ENCODE measurements at regions not wholly inside any gene's neighbourhood (a gene's known extent, or its start where the extent isn't known, plus 50 kb on each side); places are given as distances from the start of the nearest gene placed in this dataset.
"Not testable (repeated sequence)": the region's sequence is repeated elsewhere in the genome, so short reads cannot be mapped to it uniquely, and the experiment has no call there.

DNA sequence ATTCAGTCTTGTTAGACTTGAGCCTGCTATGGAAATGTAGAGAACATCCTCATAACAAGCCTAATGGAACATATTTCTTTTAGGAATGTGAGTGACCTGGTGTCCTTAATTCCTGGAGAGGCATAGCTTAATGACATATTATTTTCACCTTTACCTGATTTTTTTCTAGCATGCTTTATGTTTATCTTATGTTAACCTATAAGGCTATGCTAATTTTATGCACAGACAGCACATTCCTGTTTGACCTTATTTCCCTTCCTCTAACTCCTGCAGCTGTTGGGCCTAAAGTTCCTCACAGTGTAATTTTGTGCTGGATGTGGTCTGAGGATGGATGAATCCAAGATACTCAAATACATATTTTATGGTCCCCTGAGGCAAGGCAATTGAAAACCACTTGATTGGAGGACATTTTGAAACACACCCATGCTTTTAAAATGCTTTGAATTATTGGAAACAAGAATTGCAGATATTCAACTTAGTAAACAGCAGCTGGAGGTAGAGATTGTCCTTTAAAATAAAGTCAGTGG, 111.5 kb downstream of the LARP7 start:
- no peaks in the 10 kb centered on the region for H3K36me3 Mint-ChIP-seq (ENCODE audit: low read depth)
- POLR2A ChIA-PET, result no interaction called here
- H3K9me3 Mint-ChIP-seq (ENCODE audit: insufficient read depth), result no peaks in the 10 kb centered on the region
- no peaks in the 10 kb centered on the region for H3K4me1 Mint-ChIP-seq (ENCODE audit: low read depth)
- H3K27me3 Mint-ChIP-seq (ENCODE audit: low read depth), result peaks cover 11% of the 10 kb centered on the region
- no peak overlapping the region for H3K4me3 Mint-ChIP-seq
- ATAC-seq (no peak), DNase-seq (no peak)
- H3K27ac Mint-ChIP-seq, result no peak overlapping the region
- CTCF ChIA-PET, result interaction anchor here (1.5 kb wide), 1 partner anchor 17 kb away, joined by 6 read pairs; no protein-coding TSS in a partner anchor

DNA sequence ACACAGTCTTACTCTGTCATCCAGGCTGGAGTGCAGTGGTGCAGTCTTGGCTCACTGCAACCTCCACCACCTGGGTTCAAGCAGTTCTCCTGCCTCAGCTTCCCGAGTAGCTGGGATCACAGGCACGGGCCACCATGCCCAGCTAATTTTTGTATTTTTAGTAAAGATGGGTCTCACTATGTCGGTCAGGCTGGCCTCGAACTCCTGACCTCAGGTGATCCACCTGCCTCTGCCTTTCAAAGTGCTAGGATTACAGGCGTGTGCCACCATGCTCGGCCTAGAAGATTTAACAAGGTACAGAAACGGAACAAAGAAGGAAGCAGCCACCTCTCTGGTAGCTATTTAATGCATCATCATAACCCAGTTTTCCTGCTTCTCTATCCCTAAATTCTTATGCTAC, 113.8 kb downstream of the LARP7 start:
- H3K9me3 Mint-ChIP-seq (ENCODE audit: insufficient read depth); H3K27ac Mint-ChIP-seq; POLR2A ChIA-PET; DNase-seq; H3K4me3 Mint-ChIP-seq; ATAC-seq; H3K4me1 Mint-ChIP-seq (ENCODE audit: low read depth); H3K36me3 Mint-ChIP-seq (ENCODE audit: low read depth): not testable (repeated sequence)
- CTCF ChIA-PET, result interaction anchor here (1.8 kb wide), 1 partner anchor 12 kb away, joined by 6 read pairs; no protein-coding TSS in a partner anchor
- peaks cover 11% of the 10 kb centered on the region for H3K27me3 Mint-ChIP-seq (ENCODE audit: low read depth)

- ChIA-PET POLR2A (no interaction called here), CTCF (interaction anchor here (1.8 kb wide), 1 partner anchor 11 kb away, joined by 6 read pairs; no protein-coding TSS in a partner anchor)
- H3K9me3 Mint-ChIP-seq (ENCODE audit: insufficient read depth), result no peaks in the 10 kb centered on the region
- H3K36me3 Mint-ChIP-seq (ENCODE audit: low read depth), result no peaks in the 10 kb centered on the region
- H3K4me3 Mint-ChIP-seq, result no peak overlapping the region
- ATAC-seq, result no peak
- no peaks in the 10 kb centered on the region for H3K4me1 Mint-ChIP-seq (ENCODE audit: low read depth)
- H3K27me3 Mint-ChIP-seq (ENCODE audit: low read depth), result peaks cover 8% of the 10 kb centered on the region
- no peak for DNase-seq
- H3K27ac Mint-ChIP-seq, result no peak overlapping the region
Measured at GRCh38 chr4:112751447-112751846, 114.5 kb downstream of the LARP7 start.

- Mint-ChIP-seq H3K27ac (no peak overlapping the region), H3K4me3 (no peak overlapping the region), H3K9me3 (ENCODE audit: insufficient read depth) (no peaks in the 10 kb centered on the region), H3K36me3 (ENCODE audit: low read depth) (no peaks in the 10 kb centered on the region), H3K27me3 (ENCODE audit: low read depth) (peaks cover 6% of the 10 kb centered on the region), H3K4me1 (ENCODE audit: low read depth) (no peaks in the 10 kb centered on the region)
- DNase-seq, result no peak
- ChIA-PET POLR2A (no interaction called here), CTCF (interaction anchor here (1.8 kb wide), 1 partner anchor 10 kb away, joined by 6 read pairs; no protein-coding TSS in a partner anchor)
- no peak for ATAC-seq
Measured at GRCh38 chr4:112752061-112752460, 115.1 kb downstream of the LARP7 start.

DNA sequence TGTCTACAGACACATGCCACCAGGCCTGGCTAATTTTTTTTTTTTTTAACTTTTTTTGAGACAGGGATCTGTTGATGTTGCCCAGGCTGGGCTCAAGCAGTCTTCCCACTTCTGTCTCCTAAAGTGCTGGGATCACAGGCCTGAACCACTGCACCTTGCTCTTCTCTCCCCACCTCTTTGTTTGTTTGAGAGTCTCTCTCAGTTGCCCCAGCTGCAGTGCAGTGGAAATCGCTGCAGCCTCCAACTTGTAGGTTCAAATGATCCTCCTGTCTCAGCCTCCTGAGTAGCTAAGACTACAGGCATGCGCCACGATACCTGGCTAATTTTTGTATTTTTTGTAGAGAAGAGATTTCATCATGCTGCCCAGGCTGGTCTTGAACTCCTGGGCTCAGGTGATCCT, 115.6 kb downstream of the LARP7 start:
- H3K4me3 Mint-ChIP-seq, result no peak overlapping the region
- POLR2A ChIA-PET, result no interaction called here
- H3K9me3 Mint-ChIP-seq (ENCODE audit: insufficient read depth), result no peaks in the 10 kb centered on the region
- H3K27ac Mint-ChIP-seq, result no peak overlapping the region
- no peaks in the 10 kb centered on the region for H3K4me1 Mint-ChIP-seq (ENCODE audit: low read depth)
- H3K27me3 Mint-ChIP-seq (ENCODE audit: low read depth), result peaks cover 3% of the 10 kb centered on the region
- CTCF ChIA-PET, result no interaction called here
- DNase-seq (no peak), ATAC-seq (no peak)
- no peaks in the 10 kb centered on the region for H3K36me3 Mint-ChIP-seq (ENCODE audit: low read depth)

GRCh38 chr4:112753333-112753732, 116.4 kb downstream of the LARP7 start:
- Mint-ChIP-seq H3K9me3 (ENCODE audit: insufficient read depth) (no peaks in the 10 kb centered on the region), H3K4me3 (no peak overlapping the region), H3K4me1 (ENCODE audit: low read depth) (no peaks in the 10 kb centered on the region), H3K36me3 (ENCODE audit: low read depth) (no peaks in the 10 kb centered on the region), H3K27me3 (ENCODE audit: low read depth) (peaks cover 3% of the 10 kb centered on the region), H3K27ac (no peak overlapping the region)
- no peak for ATAC-seq
- DNase-seq, result no peak
- ChIA-PET POLR2A (no interaction called here), CTCF (no interaction called here)

DNA sequence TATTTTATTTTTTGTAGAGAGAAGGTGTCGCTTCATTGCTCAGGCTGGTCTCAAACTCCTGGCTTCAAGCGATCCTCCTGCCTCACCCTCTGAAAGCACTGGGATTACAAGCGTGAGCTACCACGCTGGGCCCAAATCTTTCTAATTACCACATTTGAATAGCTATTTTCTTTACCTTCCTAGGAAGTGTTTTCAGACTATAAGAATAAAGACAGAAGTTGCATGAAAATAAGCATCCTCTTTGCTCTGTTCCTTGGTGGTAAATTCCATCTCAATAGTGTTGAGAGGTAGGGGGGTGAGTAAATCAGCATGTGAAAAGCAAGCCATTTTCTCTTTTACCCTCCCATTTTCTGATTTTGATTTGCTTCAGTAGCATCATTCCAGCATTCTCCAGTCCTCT, 122.4 kb downstream of the LARP7 start:
- H3K27me3 Mint-ChIP-seq (ENCODE audit: low read depth), result no peaks in the 10 kb centered on the region
- no peak overlapping the region for H3K27ac Mint-ChIP-seq
- DNase-seq, result no peak
- no peaks in the 10 kb centered on the region for H3K9me3 Mint-ChIP-seq (ENCODE audit: insufficient read depth)
- ChIA-PET POLR2A (no interaction called here), CTCF (interaction anchor here (0.9 kb wide), 1 partner anchor 124 kb away, joined by 3 read pairs; no protein-coding TSS in a partner anchor)
- peaks cover 2% of the 10 kb centered on the region for H3K4me1 Mint-ChIP-seq (ENCODE audit: low read depth)
- H3K4me3 Mint-ChIP-seq, result no peak overlapping the region
- no peaks in the 10 kb centered on the region for H3K36me3 Mint-ChIP-seq (ENCODE audit: low read depth)
- ATAC-seq, result no peak

DNA sequence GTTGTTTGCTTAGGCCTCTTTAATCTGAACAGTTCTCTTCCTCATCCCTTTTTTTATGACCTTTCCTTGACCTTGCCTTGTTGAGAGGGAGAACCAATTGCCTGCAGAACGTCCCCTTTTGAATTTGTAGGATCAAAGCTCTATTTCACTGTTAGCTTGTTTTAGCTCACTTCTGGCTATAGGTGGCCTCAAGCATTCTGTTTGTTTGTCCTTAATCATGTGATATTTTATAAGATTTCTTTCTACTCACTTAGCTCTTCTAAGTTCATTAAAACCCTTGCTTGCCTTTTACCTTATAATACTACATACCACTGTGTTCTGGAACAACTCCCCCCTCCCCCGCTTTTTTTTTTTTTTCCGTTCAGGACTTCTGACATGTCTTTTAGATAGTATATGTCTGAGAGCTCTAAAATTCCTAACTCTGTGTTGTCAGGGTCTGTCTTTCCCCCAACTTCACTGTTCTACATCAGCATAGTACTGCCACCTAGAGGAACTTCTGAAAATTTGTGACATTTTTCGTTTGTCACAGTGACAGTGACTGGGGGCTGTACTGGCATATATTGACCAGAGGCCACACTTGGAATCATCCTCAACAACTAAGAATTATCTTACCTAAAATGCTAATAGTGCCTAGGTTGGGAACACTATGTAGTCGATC, 128.5 kb downstream of the LARP7 start:
- peaks cover 2% of the 10 kb centered on the region for H3K4me1 Mint-ChIP-seq (ENCODE audit: low read depth)
- H3K36me3 Mint-ChIP-seq (ENCODE audit: low read depth), result no peaks in the 10 kb centered on the region
- H3K4me3 Mint-ChIP-seq, result no peak overlapping the region
- no peak overlapping the region for H3K27ac Mint-ChIP-seq
- ATAC-seq (peak; percentile 44), DNase-seq (no peak)
- H3K27me3 Mint-ChIP-seq (ENCODE audit: low read depth), result no peaks in the 10 kb centered on the region
- no peaks in the 10 kb centered on the region for H3K9me3 Mint-ChIP-seq (ENCODE audit: insufficient read depth)
- POLR2A ChIA-PET, result interaction anchor here (0.6 kb wide), 1 partner anchor 22 kb away, joined by 3 read pairs; no protein-coding TSS in a partner anchor
- CTCF ChIA-PET, result interaction anchor here (0.7 to 2.4 kb wide), 43 partner anchors 9 to 485 kb away, joined by 3 to 16 read pairs (median 4); partner anchors contain the start of genes LARP7 and ZGRF1

DNA sequence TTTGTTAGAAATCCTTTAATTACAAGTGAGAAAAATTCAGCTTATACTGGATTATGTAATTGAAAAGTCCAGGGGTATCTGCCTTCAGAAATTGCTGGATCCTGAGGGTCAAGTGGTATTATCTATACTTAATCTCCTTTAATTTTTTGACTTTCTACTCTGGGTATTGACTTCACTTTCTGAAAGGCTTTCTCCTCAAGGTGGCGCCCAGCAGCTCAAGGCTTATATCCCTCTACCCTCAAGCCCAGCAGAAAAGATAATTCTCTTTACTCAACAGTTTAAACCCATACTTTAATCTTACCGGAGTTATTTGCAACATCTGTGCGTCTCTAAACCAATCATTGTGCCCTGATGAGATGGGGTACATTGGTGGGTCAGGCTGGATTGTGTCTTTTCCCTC, 129.5 kb downstream of the LARP7 start:
- DNase-seq, result no peak
- POLR2A ChIA-PET, result interaction anchor here (0.7 kb wide), 1 partner anchor 101 kb away, joined by 3 read pairs; no protein-coding TSS in a partner anchor
- CTCF ChIA-PET, result interaction anchor here (0.7 to 2.4 kb wide), 13 partner anchors 10 to 257 kb away, joined by 3 to 16 read pairs (median 5); no protein-coding TSS in a partner anchor
- Mint-ChIP-seq H3K36me3 (ENCODE audit: low read depth) (no peaks in the 10 kb centered on the region), H3K9me3 (ENCODE audit: insufficient read depth) (no peaks in the 10 kb centered on the region), H3K27ac (no peak overlapping the region), H3K27me3 (ENCODE audit: low read depth) (no peaks in the 10 kb centered on the region), H3K4me1 (ENCODE audit: low read depth) (peaks cover 2% of the 10 kb centered on the region), H3K4me3 (no peak overlapping the region)
- ATAC-seq, result no peak

GRCh38 chr4:112767386-112767785, 130.4 kb downstream of the LARP7 start:
- Mint-ChIP-seq H3K27me3 (ENCODE audit: low read depth) (no peaks in the 10 kb centered on the region), H3K36me3 (ENCODE audit: low read depth) (no peaks in the 10 kb centered on the region), H3K4me1 (ENCODE audit: low read depth) (peaks cover 2% of the 10 kb centered on the region), H3K4me3 (no peak overlapping the region), H3K9me3 (ENCODE audit: insufficient read depth) (no peaks in the 10 kb centered on the region), H3K27ac (no peak overlapping the region)
- CTCF ChIA-PET, result no interaction called here
- DNase-seq, result no peak
- POLR2A ChIA-PET, result no interaction called here
- no peak for ATAC-seq

DNA sequence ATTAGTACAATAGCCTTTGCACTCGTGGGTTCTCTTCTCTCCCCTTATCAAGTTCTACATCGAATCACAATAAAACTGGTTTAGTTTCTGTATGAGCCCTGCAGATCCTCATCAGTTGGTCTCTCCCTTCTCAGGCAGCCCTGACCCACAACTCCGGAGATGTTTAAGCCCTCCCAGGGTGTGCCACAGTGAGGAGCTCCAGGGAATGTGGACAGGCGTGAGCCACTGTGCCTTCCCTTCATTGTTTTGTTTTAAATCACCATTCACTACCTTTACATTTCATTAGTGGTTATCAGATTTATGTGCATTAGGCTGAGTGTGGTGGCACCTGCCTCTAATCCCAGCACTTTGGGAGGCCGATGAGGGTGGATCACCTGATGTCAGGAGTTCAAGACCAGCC, 133.2 kb downstream of the LARP7 start:
- no peaks in the 10 kb centered on the region for H3K36me3 Mint-ChIP-seq (ENCODE audit: low read depth)
- CTCF ChIA-PET, result no interaction called here

GRCh38 chr4:112775801-112776200, 138.9 kb downstream of the LARP7 start:
- ATAC-seq, result no peak
- DNase-seq, result no peak
- ChIA-PET CTCF (interaction anchor here (0.7 to 1.0 kb wide), 4 partner anchors 10 to 69 kb away, joined by 3 to 9 read pairs (median 4); no protein-coding TSS in a partner anchor), POLR2A (no interaction called here)
- Mint-ChIP-seq H3K27ac (no peak overlapping the region), H3K36me3 (ENCODE audit: low read depth) (no peaks in the 10 kb centered on the region), H3K27me3 (ENCODE audit: low read depth) (peaks cover 3% of the 10 kb centered on the region), H3K9me3 (ENCODE audit: insufficient read depth) (no peaks in the 10 kb centered on the region), H3K4me3 (no peak overlapping the region), H3K4me1 (ENCODE audit: low read depth) (no peaks in the 10 kb centered on the region)

More for the DNA sequence above, 133.2 kb downstream of the LARP7 start:
- Mint-ChIP-seq H3K9me3 (ENCODE audit: insufficient read depth) (no peaks in the 10 kb centered on the region), H3K4me1 (ENCODE audit: low read depth) (no peaks in the 10 kb centered on the region), H3K27ac (no peak overlapping the region), H3K4me3 (no peak overlapping the region), H3K27me3 (ENCODE audit: low read depth) (no peaks in the 10 kb centered on the region)
- no peak for DNase-seq
- ATAC-seq, result no peak
- POLR2A ChIA-PET, result no interaction called here
